H1 (cell line): ENCODE measurements at regions not wholly inside any gene's neighbourhood (a gene's known extent, or its start where the extent isn't known, plus 50 kb on each side); places are given as distances from the start of the nearest gene placed in this dataset.

Experiments
- CTCF ChIA-PET: fragments of 300-600 bp; sonication (Branson Sonifier 250); formaldehyde crosslinking; loops from one replicate; lab custom pipeline; 2021; ENCODE audit not compliant: partially characterized antibody; lab: Charles Lee
- POLR2A ChIA-PET: fragments of 300-600 bp; sonication (Branson Sonifier 250); formaldehyde crosslinking; loops from one replicate; lab custom pipeline; 2021; ENCODE audit warnings: inconsistent platforms; ENCODE audit not compliant: partially characterized antibody; lab: Charles Lee
- DNase-seq, 2 experiments: peaks; one replicate each; pipeline versions ENCODE4 v3.0.0 to v3.0.0-alpha.2; 2010 to 2022; ENCODE audit warnings: low spot score in 2 of 2, low read depth in 1 of 2, mixed read lengths in 1 of 2
- FAIRE-seq: peaks from 2 replicates; lab custom pipeline; 2011; peaks lifted over from hg19 to GRCh38; lab: Jason Lieb, UNC
- H2AFZ ChIP-seq: 2 replicates; pipeline ENCODE4 v1.8.1; 2012; ENCODE audit warnings: low read length, inconsistent platforms
- H2AK5ac ChIP-seq: 2 replicates; pipeline ENCODE4 v1.6.1; 2013; ENCODE audit warnings: low read depth, low read length
- H2BK120ac ChIP-seq: replicated peaks from 2 replicates; pipeline ENCODE3; 2013; ENCODE audit warnings: low read depth, low read length, inconsistent platforms
- H2BK12ac ChIP-seq: 2 replicates; pipeline ENCODE4 v1.6.1; 2013; ENCODE audit warnings: low read depth, low read length
- H2BK15ac ChIP-seq: 2 replicates; pipeline ENCODE4 v1.6.1; 2013; ENCODE audit warnings: low read length
- H2BK20ac ChIP-seq: 2 replicates; pipeline ENCODE4 v1.6.1; 2013; ENCODE audit warnings: low read length
- H2BK5ac ChIP-seq: 2 replicates; pipeline ENCODE4 v1.6.1; 2013; ENCODE audit warnings: low read depth, low read length
- H3K14ac ChIP-seq: 2 replicates; pipeline ENCODE4 v1.6.1; 2013; ENCODE audit warnings: inconsistent platforms; ENCODE audit not compliant: insufficient read length
- H3K18ac ChIP-seq: 2 replicates; pipeline ENCODE4 v1.6.1; 2013; ENCODE audit warnings: low read length; ENCODE audit errors: extremely low read depth
- H3K23ac ChIP-seq: 2 replicates; pipeline ENCODE4 v1.6.1; 2013; ENCODE audit warnings: inconsistent platforms; ENCODE audit not compliant: insufficient read length
- H3K23me2 ChIP-seq: 2 replicates; pipeline ENCODE4 v1.6.1; 2013; ENCODE audit warnings: low read depth, low read length
- H3K27ac ChIP-seq: 2 replicates; pipeline ENCODE4 v1.6.1; 2011; ENCODE audit warnings: low read depth, low read length, inconsistent platforms
- H3K27me3 ChIP-seq, 4 experiments: replicated peaks in 1 of 4; 1 replicate in 1 of 4; 2 replicates in 3 of 4; pipeline versions ENCODE4 v1.6.1 to v1.8.1; 2011 to 2013; ENCODE audit warnings: low read length in 3 of 4, mild to moderate bottlenecking in 3 of 4, inconsistent platforms in 2 of 4, mixed read lengths in 2 of 4, moderate library complexity in 1 of 4; ENCODE audit not compliant: control insufficient read depth in 3 of 4, insufficient read depth in 3 of 4; ENCODE audit errors: extremely low read depth in 1 of 4
- H3K36me3 ChIP-seq, 4 experiments: 2 replicates each; pipeline versions ENCODE4 v1.6.1 to v1.8.1; 2011 to 2013; ENCODE audit warnings: mild to moderate bottlenecking in 4 of 4, low read length in 3 of 4, moderate library complexity in 2 of 4, control low read depth in 1 of 4, inconsistent platforms in 1 of 4; ENCODE audit not compliant: insufficient read depth in 4 of 4, control insufficient read depth in 2 of 4
- H3K4ac ChIP-seq: replicated peaks from 2 replicates; pipeline ENCODE3; 2013; ENCODE audit warnings: low read length, low read depth, mixed read lengths, inconsistent platforms; ENCODE audit not compliant: insufficient read length
- H3K4me1 ChIP-seq, 4 experiments: replicated peaks in 1 of 4; 1 replicate in 1 of 4; 2 replicates in 3 of 4; pipeline versions ENCODE4 v1.6.1 to v1.8.1; 2011 to 2013; ENCODE audit warnings: low read length in 3 of 4, inconsistent platforms in 2 of 4, mixed read lengths in 1 of 4; ENCODE audit not compliant: insufficient read depth in 4 of 4, control insufficient read depth in 3 of 4
- H3K4me2 ChIP-seq, 2 experiments: 2 replicates each; pipeline versions ENCODE4 v1.6.1 to v1.8.1; 2011 to 2013; ENCODE audit warnings: low read depth in 2 of 2, low read length in 2 of 2, control low read depth in 1 of 2, inconsistent platforms in 1 of 2, mild to moderate bottlenecking in 1 of 2; ENCODE audit not compliant: insufficient read depth in 1 of 2
- H3K4me3 ChIP-seq, 4 experiments: fragments of 200-600, 300-600 bp in 1 of 4; sonication (generic), shearing (Covaris generic), sonication (Bioruptor Twin) in 1 of 4; 2 replicates each; pipeline versions ENCODE4 v1.5.1 to v1.8.1; 2011 to 2016; ENCODE audit warnings: low read length in 4 of 4, low read depth in 3 of 4, control low read depth in 2 of 4, inconsistent platforms in 2 of 4, mild to moderate bottlenecking in 2 of 4, mixed read lengths in 1 of 4, moderate library complexity in 1 of 4; ENCODE audit not compliant: insufficient read depth in 2 of 4; ENCODE audit errors: extremely low read depth in 1 of 4
- H3K56ac ChIP-seq: replicated peaks from 2 replicates; pipeline ENCODE3; 2013; ENCODE audit warnings: low read depth, mild to moderate bottlenecking, mixed read lengths, low read length, inconsistent platforms; ENCODE audit not compliant: insufficient read length
- H3K79me1 ChIP-seq: 2 replicates; pipeline ENCODE4 v1.6.1; 2013; ENCODE audit warnings: low read depth, low read length, control low read depth
- H3K79me2 ChIP-seq, 2 experiments: 2 replicates each; pipeline versions ENCODE4 v1.6.1 to v1.8.1; 2012 to 2013; ENCODE audit warnings: low read length in 2 of 2, mild to moderate bottlenecking in 2 of 2, inconsistent platforms in 1 of 2; ENCODE audit not compliant: insufficient read depth in 2 of 2, control insufficient read depth in 1 of 2
- H3K9ac ChIP-seq, 4 experiments: replicated peaks in 1 of 4; 1 replicate in 1 of 4; 2 replicates in 3 of 4; pipeline versions ENCODE4 v1.6.1 to v1.8.1; 2011 to 2013; ENCODE audit warnings: low read depth in 3 of 4, low read length in 3 of 4, control low read depth in 2 of 4, mild to moderate bottlenecking in 2 of 4, moderate library complexity in 2 of 4, inconsistent platforms in 1 of 4; ENCODE audit errors: extremely low read depth in 1 of 4
- H3K9me3 ChIP-seq, 2 experiments: 2 replicates each; pipeline versions ENCODE4 v1.6.1 to v1.8.1; 2012 to 2013; ENCODE audit warnings: mild to moderate bottlenecking in 2 of 2, moderate library complexity in 2 of 2, control low read depth in 1 of 2, inconsistent platforms in 1 of 2, low read depth in 1 of 2, low read length in 1 of 2, mixed read lengths in 1 of 2; ENCODE audit not compliant: insufficient read depth in 2 of 2
- H4K20me1 ChIP-seq, 2 experiments: replicated peaks in 1 of 2; 2 replicates each; pipeline versions ENCODE3 to v1.8.1; 2011 to 2013; ENCODE audit warnings: inconsistent platforms in 2 of 2, low read length in 2 of 2, mild to moderate bottlenecking in 1 of 2; ENCODE audit not compliant: insufficient read depth in 2 of 2, control insufficient read depth in 1 of 2
- H4K5ac ChIP-seq: 2 replicates; pipeline ENCODE4 v1.6.1; 2013; ENCODE audit warnings: low read length, low read depth, mixed read lengths, inconsistent platforms; ENCODE audit not compliant: insufficient read length
- H4K8ac ChIP-seq: 2 replicates; pipeline ENCODE4 v1.8.0; 2013; ENCODE audit warnings: mild to moderate bottlenecking, moderate library complexity, low read length, inconsistent platforms; ENCODE audit not compliant: insufficient read depth; ENCODE audit errors: extremely low read depth
- H4K91ac ChIP-seq: replicated peaks from 2 replicates; pipeline ENCODE3; 2013; ENCODE audit warnings: low read length, mixed read lengths, inconsistent platforms; ENCODE audit not compliant: insufficient read length
- CBX5 ChIP-seq: fragments of 300-800, 300-1000 bp; sonication (generic); IDR thresholded peaks from 2 replicates; pipeline ENCODE4 v1.7.1; 2016; ENCODE audit warnings: antibody characterized with exemption, low read length, low read depth
- CEBPB ChIP-seq: IDR thresholded peaks from 2 replicates; pipeline ENCODE4 v1.6.1; 2012; ENCODE audit warnings: low read depth, low read length
- KDM5A ChIP-seq: fragments of 200-600 bp; IDR thresholded peaks from 2 replicates; pipeline ENCODE4 v1.7.1; 2012; ENCODE audit warnings: mild to moderate bottlenecking, low read length, inconsistent platforms, mixed read lengths
- WGBS, 2 experiments: shearing (Covaris generic) in 1 of 2; methylation state at CpG; one replicate each; pipeline versions ENCODE4 v1.1.6 to v1.1.7; 2013 to 2015; ENCODE audit warnings: low lambda C conversion rate in 2 of 2, mixed read lengths in 2 of 2, inconsistent platforms in 1 of 2, low coverage in 1 of 2, missing lambda C conversion rate in 1 of 2; ENCODE audit not compliant: insufficient replicate concordance in 2 of 2, insufficient coverage in 1 of 2, insufficient read length in 1 of 2; ENCODE audit errors: extremely low coverage in 1 of 2, missing lambda C conversion rate in 1 of 2; 5-methylcytosine and 5-hydroxymethylcytosine counted together

GRCh38 chr11:23542816-23543215 lies 682.5 kb upstream of the CCDC179 start:
- Histone ChIP-seq H2BK12ac (no peak overlapping the region), H3K14ac (no peak overlapping the region), H4K8ac (no peak overlapping the region), H3K18ac (no peak overlapping the region), H2BK5ac (no peak overlapping the region), H3K23ac (no peak overlapping the region), H2BK20ac (no peak overlapping the region), H3K4ac (no peak overlapping the region), H3K9me3 (no peaks in the 10 kb centered on the region), H3K27ac (no peak overlapping the region), H3K36me3 (no peaks in the 10 kb centered on the region), H3K27me3 (no peaks in the 10 kb centered on the region), H4K20me1 (no peaks in the 10 kb centered on the region), H4K91ac (no peak overlapping the region), H3K79me2 (no peaks in the 10 kb centered on the region), H3K4me3 (no peak overlapping the region), H4K5ac (no peak overlapping the region), H3K4me2 (no peak overlapping the region), H2AFZ (no peak overlapping the region), H3K23me2 (no peaks in the 10 kb centered on the region), H3K9ac (no peak overlapping the region), H2AK5ac (no peak overlapping the region), H2BK15ac (no peak overlapping the region), H3K4me1 (peaks cover 0 to 3% (median 0%) of the 10 kb centered on the region in 4 experiments; a peak in 2 of 7 replicates), H2BK120ac (no peak overlapping the region), H3K79me1 (no peaks in the 10 kb centered on the region), H3K56ac (no peak overlapping the region)
- CTCF ChIA-PET: interaction anchor here (2.7 kb wide), 1 partner anchor 11 kb away, joined by 7 read pairs; no protein-coding TSS in a partner anchor
- DNase-seq (no peak), FAIRE-seq (no peak)
- POLR2A ChIA-PET: no interaction called here
- WGBS, 2 experiments: 92% methylated on average over 3 of the region's 3 CpGs; no CpG with 5 or more reads in 1 of the 2 experiments
- TF ChIP-seq CEBPB (no peak), CBX5 (no peak), KDM5A (no peak)
